AG04450 (cell line): ENCODE measurements at regions not wholly inside any gene's neighbourhood (a gene's known extent, or its start where the extent isn't known, plus 50 kb on each side); places are given as distances from the start of the nearest gene placed in this dataset.

Source experiments
- CTCF ChIA-PET: fragments of 300-600, 350-600 bp; formaldehyde crosslinking; extraction: SDS; loops from one replicate; lab custom pipeline; 2022; ENCODE audit warnings: antibody characterized with exemption, inconsistent platforms; lab: Charles Lee
- POLR2A ChIA-PET: fragments of 350-600 bp; formaldehyde crosslinking; extraction: SDS; loops from one replicate; lab custom pipeline; 2021; ENCODE audit warnings: antibody characterized with exemption, inconsistent platforms; lab: Yijun Ruan, JAX
- DNase-seq: peaks from one replicate; pipeline ENCODE4 v3.0.0-alpha.2; 2011; ENCODE audit warnings: low read depth, low spot score
- H3K27ac ChIP-seq: one replicate; pipeline ENCODE4 v1.5.1; 2012; ENCODE audit warnings: low read depth, low read length, control low read depth
- H3K27me3 ChIP-seq: one replicate; pipeline ENCODE4 v1.6.0; 2012; ENCODE audit warnings: low read length; ENCODE audit not compliant: control insufficient read depth, insufficient read depth
- H3K4me3 ChIP-seq: 2 replicates; pipeline ENCODE4 v1.5.1; 2011; ENCODE audit warnings: mild to moderate bottlenecking, low read depth, low read length, control low read depth
- H3K9me3 ChIP-seq: 2 replicates; pipeline ENCODE4 v1.5.1; 2012; ENCODE audit warnings: low read length; ENCODE audit not compliant: control insufficient read depth, insufficient read depth
- CTCF ChIP-seq: IDR thresholded peaks from 2 replicates; pipeline ENCODE4 v1.5.1; 2011; ENCODE audit warnings: low read depth, low read length, control low read depth, inconsistent platforms

- Histone ChIP-seq H3K4me3 (no peak overlapping the region), H3K27me3 (no peaks in the 10 kb centered on the region), H3K9me3 (no peaks in the 10 kb centered on the region), H3K27ac (no peak overlapping the region)
- DNase-seq = no peak
- ChIA-PET CTCF (no interaction called here), POLR2A (no interaction called here)
- no peak for TF ChIP-seq CTCF
These were observed 378.6 kb upstream of the FAT3 start for GRCh38 chr11:91846002-91846401.

- CTCF ChIA-PET = interaction anchor here (0.6 kb wide), 1 partner anchor 794 kb away, joined by 3 read pairs; no protein-coding TSS in a partner anchor
- DNase-seq = no peak
- TF ChIP-seq CTCF = no peak
- Histone ChIP-seq H3K27me3 (no peaks in the 10 kb centered on the region), H3K27ac (no peak overlapping the region), H3K4me3 (no peak overlapping the region), H3K9me3 (no peaks in the 10 kb centered on the region)
- POLR2A ChIA-PET = no interaction called here
These were observed 383.9 kb upstream of the FAT3 start for GRCh38 chr11:91840640-91841240.

- no peak for DNase-seq
- POLR2A ChIA-PET = no interaction called here
These were observed 386.9 kb upstream of the FAT3 start for GRCh38 chr11:91837411-91838330.

GRCh38 chr11:91835051-91835560 is 389.5 kb upstream of the FAT3 start:
- no peak for DNase-seq
- POLR2A ChIA-PET = no interaction called here
- Histone ChIP-seq H3K4me3 (no peak overlapping the region), H3K27ac (no peak overlapping the region), H3K27me3 (no peaks in the 10 kb centered on the region), H3K9me3 (no peaks in the 10 kb centered on the region)
- CTCF ChIA-PET = interaction anchor here (0.6 kb wide), 1 partner anchor 235 kb away, joined by 3 read pairs; no protein-coding TSS in a partner anchor
- TF ChIP-seq CTCF = no peak

More at GRCh38 chr11:91837411-91838330, 386.9 kb upstream of the FAT3 start:
- no peak for TF ChIP-seq CTCF
- CTCF ChIA-PET = no interaction called here
- H3K4me3 ChIP-seq = no peak overlapping the region
- H3K27me3 ChIP-seq = no peaks in the 10 kb centered on the region
- H3K27ac ChIP-seq = no peak overlapping the region
- H3K9me3 ChIP-seq = no peaks in the 10 kb centered on the region

- TF ChIP-seq CTCF = no peak
- CTCF ChIA-PET = no interaction called here
These were observed 395.7 kb upstream of the FAT3 start for GRCh38 chr11:91828901-91829300.

More at GRCh38 chr11:91828901-91829300, 395.7 kb upstream of the FAT3 start:
- POLR2A ChIA-PET = no interaction called here
- Histone ChIP-seq H3K4me3 (no peak overlapping the region), H3K9me3 (no peaks in the 10 kb centered on the region), H3K27me3 (no peaks in the 10 kb centered on the region), H3K27ac (no peak overlapping the region)
- no peak for DNase-seq
